ENCODE measurements at regions not wholly inside any gene's neighbourhood (a gene's known extent, or its start where the extent isn't known, plus 50 kb on each side); places are given as distances from the start of the nearest gene placed in this dataset.

DNA sequence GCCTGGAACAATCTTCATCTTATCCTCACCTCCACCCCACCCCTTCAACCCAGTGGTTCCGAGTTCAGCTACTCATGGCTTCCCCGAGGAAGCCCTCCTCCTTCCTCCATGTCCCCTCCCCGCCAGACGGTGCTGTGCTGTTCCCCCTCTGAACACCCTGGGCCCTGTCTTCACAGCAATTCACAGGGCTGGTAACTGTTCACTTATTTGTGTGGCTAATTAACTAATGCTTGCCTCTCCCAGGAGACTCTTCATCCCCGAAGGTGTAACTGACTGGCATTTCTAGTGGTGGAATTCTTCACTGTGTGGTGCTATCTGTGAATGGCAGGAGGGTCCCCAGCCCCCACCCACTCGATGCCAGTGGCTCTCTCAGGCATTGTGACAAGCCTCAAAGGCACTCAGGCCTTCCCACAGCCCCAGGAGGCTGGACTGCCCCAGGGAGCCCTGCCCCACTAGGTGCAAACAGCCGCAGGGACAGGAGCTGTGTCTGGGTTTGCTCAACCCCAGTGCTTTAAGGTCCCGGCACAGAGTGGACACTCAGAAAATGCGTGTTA, 133.7 kb upstream of the ID2 start:
- TF ChIP-seq, protein P1, sequence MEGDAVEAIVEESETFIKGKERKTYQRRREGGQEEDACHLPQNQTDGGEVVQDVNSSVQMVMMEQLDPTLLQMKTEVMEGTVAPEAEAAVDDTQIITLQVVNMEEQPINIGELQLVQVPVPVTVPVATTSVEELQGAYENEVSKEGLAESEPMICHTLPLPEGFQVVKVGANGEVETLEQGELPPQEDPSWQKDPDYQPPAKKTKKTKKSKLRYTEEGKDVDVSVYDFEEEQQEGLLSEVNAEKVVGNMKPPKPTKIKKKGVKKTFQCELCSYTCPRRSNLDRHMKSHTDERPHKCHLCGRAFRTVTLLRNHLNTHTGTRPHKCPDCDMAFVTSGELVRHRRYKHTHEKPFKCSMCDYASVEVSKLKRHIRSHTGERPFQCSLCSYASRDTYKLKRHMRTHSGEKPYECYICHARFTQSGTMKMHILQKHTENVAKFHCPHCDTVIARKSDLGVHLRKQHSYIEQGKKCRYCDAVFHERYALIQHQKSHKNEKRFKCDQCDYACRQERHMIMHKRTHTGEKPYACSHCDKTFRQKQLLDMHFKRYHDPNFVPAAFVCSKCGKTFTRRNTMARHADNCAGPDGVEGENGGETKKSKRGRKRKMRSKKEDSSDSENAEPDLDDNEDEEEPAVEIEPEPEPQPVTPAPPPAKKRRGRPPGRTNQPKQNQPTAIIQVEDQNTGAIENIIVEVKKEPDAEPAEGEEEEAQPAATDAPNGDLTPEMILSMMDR (IDR thresholded peaks at IDR 0.05), result no peak
- no peak for TF ChIP-seq POLR2A (IDR thresholded peaks at IDR 0.05)
